Smooth muscle cell (in vitro differentiated cells): ENCODE measurements at regions not wholly inside any gene's neighbourhood (a gene's known extent, or its start where the extent isn't known, plus 50 kb on each side); places are given as distances from the start of the nearest gene placed in this dataset.

Experiments
- DNase-seq: peaks from one replicate; lab custom pipeline; 2025; ENCODE audit not compliant: unreplicated experiment; lab: John Stamatoyannopoulos, UW
- H2AFZ ChIP-seq: fragments of 200-600 bp; sonication (generic); 2 replicates; pipeline ENCODE4 v1.6.0; 2016; ENCODE audit warnings: antibody characterized with exemption, low read depth, mild to moderate bottlenecking
- H3F3A ChIP-seq: fragments of 200-600 bp; sonication (generic); 2 replicates; pipeline ENCODE4 v1.6.0; 2017; ENCODE audit warnings: antibody characterized with exemption, low read depth
- H3K27ac ChIP-seq: fragments of 200-600 bp; sonication (generic); 2 replicates; pipeline ENCODE4 v1.5.1; 2016; ENCODE audit warnings: low read depth, mild to moderate bottlenecking
- H3K27me3 ChIP-seq: fragments of 200-600 bp; sonication (generic); 2 replicates; pipeline ENCODE4 v1.6.1; 2016; ENCODE audit warnings: low read depth, mild to moderate bottlenecking
- H3K36me3 ChIP-seq: fragments of 200-600 bp; sonication (generic); 2 replicates; pipeline ENCODE4 v1.5.1; 2016; ENCODE audit warnings: low read depth
- H3K4me1 ChIP-seq: fragments of 200-600 bp; sonication (generic); 2 replicates; pipeline ENCODE4 v1.5.1; 2016; ENCODE audit warnings: low read depth
- H3K4me2 ChIP-seq: fragments of 200-600 bp; sonication (generic); 2 replicates; pipeline ENCODE4 v1.6.0; 2016; ENCODE audit warnings: mild to moderate bottlenecking
- H3K4me3 ChIP-seq: fragments of 200-600 bp; sonication (generic); 2 replicates; pipeline ENCODE4 v1.5.1; 2016; ENCODE audit warnings: mild to moderate bottlenecking
- H3K79me2 ChIP-seq: fragments of 200-600 bp; sonication (generic); 2 replicates; pipeline ENCODE4 v1.6.0; 2016; ENCODE audit warnings: low read depth, mild to moderate bottlenecking
- H3K9ac ChIP-seq: fragments of 200-600 bp; sonication (generic); 2 replicates; pipeline ENCODE4 v1.6.0; 2016; ENCODE audit warnings: low read depth
- H3K9me3 ChIP-seq: fragments of 200-600 bp; sonication (generic); replicated peaks from 2 replicates; pipeline ENCODE4 v1.5.1; 2016; ENCODE audit warnings: low read depth
- H4K20me1 ChIP-seq: fragments of 200-600 bp; sonication (generic); 2 replicates; pipeline ENCODE4 v1.6.0; 2016; ENCODE audit warnings: low read depth
- WGBS: methylation state at CpG from one replicate; pipeline ENCODE4 v1.1.7; 2016; ENCODE audit warnings: low lambda C conversion rate; 5-methylcytosine and 5-hydroxymethylcytosine counted together
- TF ChIP-seq, protein P1 (sequence below): fragments of 200-600 bp; sonication (generic); IDR thresholded peaks from 2 replicates; pipeline ENCODE4 v1.5.1; 2017; ENCODE audit warnings: borderline replicate concordance, mild to moderate bottlenecking, antibody characterized with exemption; ENCODE audit not compliant: insufficient read depth, poor library complexity, severe bottlenecking

DNA sequence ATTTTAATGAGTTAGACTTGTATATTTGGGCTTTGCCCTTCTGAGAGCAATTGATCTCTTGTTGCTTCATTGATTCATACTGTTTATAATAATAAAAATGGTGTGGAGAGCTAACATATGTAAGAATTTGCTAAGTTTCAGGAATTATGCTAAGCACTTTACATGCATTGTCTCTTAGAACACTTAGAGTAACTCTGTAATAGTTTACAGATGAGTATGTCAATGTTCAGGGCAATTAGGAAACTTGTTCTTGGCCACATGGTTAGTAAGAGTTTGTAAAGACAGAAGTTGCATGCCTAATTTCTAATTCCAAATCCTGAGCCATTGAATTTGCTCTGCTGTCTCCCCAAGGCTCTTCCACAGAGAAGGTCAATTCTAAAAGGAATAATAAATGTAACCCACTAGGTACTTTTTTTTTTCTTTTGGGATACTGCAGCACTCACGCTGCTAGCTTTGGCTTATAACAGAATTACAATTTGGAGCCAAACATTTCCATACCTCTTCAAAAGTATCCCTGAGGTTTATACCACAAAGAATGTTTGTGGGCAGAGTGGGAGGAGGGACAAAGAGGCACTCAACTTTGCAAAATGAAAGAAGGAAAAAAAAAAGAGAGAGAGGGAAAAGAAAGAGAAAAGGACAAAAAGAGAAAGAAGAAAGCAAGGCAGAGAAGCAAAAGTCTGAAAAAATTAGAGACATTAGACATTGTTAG lies 232.4 kb downstream of the CALCRL start:
- H3F3A ChIP-seq, result no peaks in the 10 kb centered on the region
- H3K27me3 ChIP-seq, result no peaks in the 10 kb centered on the region
- H3K4me3 ChIP-seq, result no peak overlapping the region
- no peaks in the 10 kb centered on the region for H3K36me3 ChIP-seq
- no peaks in the 10 kb centered on the region for H3K79me2 ChIP-seq
- H4K20me1 ChIP-seq, result no peaks in the 10 kb centered on the region
- H3K9ac ChIP-seq, result no peak overlapping the region
- 54% methylated on average over 1 of the region's 1 CpG for WGBS
- no peak for DNase-seq
- H3K9me3 ChIP-seq, result no peaks in the 10 kb centered on the region
- H2AFZ ChIP-seq, result no peak overlapping the region
- H3K27ac ChIP-seq, result no peak overlapping the region
- TF ChIP-seq, protein P1, sequence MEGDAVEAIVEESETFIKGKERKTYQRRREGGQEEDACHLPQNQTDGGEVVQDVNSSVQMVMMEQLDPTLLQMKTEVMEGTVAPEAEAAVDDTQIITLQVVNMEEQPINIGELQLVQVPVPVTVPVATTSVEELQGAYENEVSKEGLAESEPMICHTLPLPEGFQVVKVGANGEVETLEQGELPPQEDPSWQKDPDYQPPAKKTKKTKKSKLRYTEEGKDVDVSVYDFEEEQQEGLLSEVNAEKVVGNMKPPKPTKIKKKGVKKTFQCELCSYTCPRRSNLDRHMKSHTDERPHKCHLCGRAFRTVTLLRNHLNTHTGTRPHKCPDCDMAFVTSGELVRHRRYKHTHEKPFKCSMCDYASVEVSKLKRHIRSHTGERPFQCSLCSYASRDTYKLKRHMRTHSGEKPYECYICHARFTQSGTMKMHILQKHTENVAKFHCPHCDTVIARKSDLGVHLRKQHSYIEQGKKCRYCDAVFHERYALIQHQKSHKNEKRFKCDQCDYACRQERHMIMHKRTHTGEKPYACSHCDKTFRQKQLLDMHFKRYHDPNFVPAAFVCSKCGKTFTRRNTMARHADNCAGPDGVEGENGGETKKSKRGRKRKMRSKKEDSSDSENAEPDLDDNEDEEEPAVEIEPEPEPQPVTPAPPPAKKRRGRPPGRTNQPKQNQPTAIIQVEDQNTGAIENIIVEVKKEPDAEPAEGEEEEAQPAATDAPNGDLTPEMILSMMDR, result no peak
- H3K4me1 ChIP-seq, result no peaks in the 10 kb centered on the region
- H3K4me2 ChIP-seq, result no peak overlapping the region

DNA sequence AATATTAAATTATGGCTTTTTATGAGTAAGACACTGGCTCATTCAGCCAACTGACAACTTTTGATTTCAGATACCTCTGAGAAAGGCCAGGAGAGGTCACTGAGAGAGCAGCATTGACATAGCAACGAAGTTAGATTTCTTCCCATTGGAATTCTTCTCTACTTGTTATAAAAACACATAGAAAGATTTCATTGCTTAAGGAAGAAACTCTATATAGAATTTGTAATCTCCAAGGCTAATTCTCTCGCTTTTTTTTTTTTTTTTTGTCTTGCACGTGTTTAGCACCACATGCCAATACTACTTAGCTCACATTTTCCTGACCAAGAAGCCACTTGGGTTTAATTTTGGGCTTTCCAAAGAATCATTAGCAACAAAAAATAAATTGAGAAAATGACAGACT lies 233.7 kb downstream of the CALCRL start:
- H3K9ac ChIP-seq, result no peak overlapping the region
- WGBS, result 80% methylated on average over 3 of the region's 3 CpGs

DNA sequence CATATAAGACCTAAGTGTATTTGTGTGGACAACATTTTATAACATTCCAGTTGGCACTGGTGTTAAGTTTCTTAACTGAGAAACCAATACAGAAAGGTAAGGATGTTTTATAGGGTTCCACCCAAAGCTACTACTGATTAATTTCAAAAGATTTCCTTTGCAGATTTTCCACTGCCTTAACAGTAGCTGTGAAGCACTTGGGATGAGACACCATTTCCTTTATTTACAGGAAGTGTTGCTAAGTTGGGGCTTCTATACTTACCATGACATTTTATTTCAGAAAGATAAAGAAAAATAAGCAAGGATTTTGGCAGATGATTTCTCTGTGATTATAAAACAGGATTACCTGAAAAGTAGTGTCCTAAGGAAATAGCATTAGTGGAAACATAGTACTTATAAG lies 234.3 kb downstream of the CALCRL start:
- TF ChIP-seq, protein P1, result no peak
- Histone ChIP-seq H4K20me1 (no peaks in the 10 kb centered on the region), H3K4me3 (no peak overlapping the region), H3K27ac (no peak overlapping the region), H3F3A (no peaks in the 10 kb centered on the region), H3K4me1 (no peaks in the 10 kb centered on the region), H3K9ac (no peak overlapping the region), H3K9me3 (no peaks in the 10 kb centered on the region), H3K27me3 (no peaks in the 10 kb centered on the region), H3K36me3 (no peaks in the 10 kb centered on the region), H3K79me2 (no peaks in the 10 kb centered on the region), H2AFZ (no peak overlapping the region), H3K4me2 (no peak overlapping the region)
- no peak for DNase-seq

More for the DNA sequence above, 233.7 kb downstream of the CALCRL start:
- H3K27me3 ChIP-seq, result no peaks in the 10 kb centered on the region
- TF ChIP-seq, protein P1, result no peak
- H2AFZ ChIP-seq, result no peak overlapping the region
- no peaks in the 10 kb centered on the region for H3F3A ChIP-seq
- H3K4me1 ChIP-seq, result no peaks in the 10 kb centered on the region
- no peak for DNase-seq
- H3K9me3 ChIP-seq, result no peaks in the 10 kb centered on the region
- H3K36me3 ChIP-seq, result no peaks in the 10 kb centered on the region
- no peaks in the 10 kb centered on the region for H4K20me1 ChIP-seq
- no peak overlapping the region for H3K27ac ChIP-seq
- H3K4me3 ChIP-seq, result no peak overlapping the region
- H3K4me2 ChIP-seq, result no peak overlapping the region
- no peaks in the 10 kb centered on the region for H3K79me2 ChIP-seq

DNA sequence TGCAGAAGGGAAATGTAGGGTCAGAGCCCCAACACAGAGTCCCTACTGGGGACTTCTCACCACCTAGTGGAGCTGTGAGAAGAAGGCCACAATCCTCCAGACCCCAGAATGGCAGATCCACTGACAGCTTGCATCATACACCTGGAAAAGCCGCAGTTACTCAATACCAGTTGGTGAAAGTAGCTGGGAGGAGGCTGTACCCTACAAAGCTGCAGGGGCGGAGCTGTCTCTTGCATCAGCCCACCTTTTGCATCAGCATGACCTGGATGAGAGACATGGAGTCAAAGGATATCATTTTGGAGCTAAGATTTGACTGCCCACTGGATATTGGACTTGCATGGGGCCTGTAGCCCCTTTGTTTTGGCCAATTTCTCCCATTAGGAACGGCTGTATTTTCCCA lies 237.3 kb downstream of the CALCRL start:
- no peak overlapping the region for H3K27ac ChIP-seq
- TF ChIP-seq, protein P1, result no peak
- DNase-seq, result no peak
- H3K4me1 ChIP-seq, result no peaks in the 10 kb centered on the region
- H4K20me1 ChIP-seq, result no peaks in the 10 kb centered on the region
- H3K27me3 ChIP-seq, result no peaks in the 10 kb centered on the region
- no peak overlapping the region for H3K9ac ChIP-seq
- H3K4me3 ChIP-seq, result no peak overlapping the region
- no peak overlapping the region for H2AFZ ChIP-seq
- H3K79me2 ChIP-seq, result no peaks in the 10 kb centered on the region
- H3F3A ChIP-seq, result no peaks in the 10 kb centered on the region
- no peak overlapping the region for H3K4me2 ChIP-seq
- WGBS, result 62% methylated on average over 3 of the region's 3 CpGs
- no peaks in the 10 kb centered on the region for H3K36me3 ChIP-seq
- no peaks in the 10 kb centered on the region for H3K9me3 ChIP-seq
